ENCODE measurements at regions not wholly inside any gene's neighbourhood (a gene's known extent, or its start where the extent isn't known, plus 50 kb on each side); places are given as distances from the start of the nearest gene placed in this dataset.
"Not testable (repeated sequence)": the region's sequence is repeated elsewhere in the genome, so short reads cannot be mapped to it uniquely, and the experiment has no call there.

DNA sequence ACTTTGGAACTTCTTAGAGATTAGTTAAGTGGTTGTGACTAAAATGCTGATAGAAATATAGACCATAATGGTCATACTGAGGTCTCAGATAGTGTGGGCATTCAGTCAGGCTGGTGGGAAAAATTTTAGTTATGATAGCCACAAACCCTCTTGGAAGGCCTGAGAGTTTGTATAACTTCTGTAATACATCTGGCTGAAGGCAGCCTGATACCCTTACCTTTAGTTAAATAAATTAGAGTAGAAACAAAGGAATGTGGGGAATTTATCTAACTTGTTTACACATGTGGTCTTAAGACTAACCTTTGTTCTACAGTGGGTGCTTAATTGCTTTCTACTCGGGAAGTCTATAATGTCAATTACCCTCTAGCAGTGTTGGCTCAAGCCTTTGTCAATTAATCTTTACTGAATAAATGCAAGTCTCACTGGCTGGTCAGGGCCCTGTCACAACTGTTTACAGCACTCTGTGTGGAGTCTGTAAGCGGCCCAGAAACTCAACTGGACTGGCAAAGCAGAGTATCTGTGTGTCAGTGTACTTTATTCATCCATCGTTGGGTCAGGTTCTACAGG lies 184.0 kb downstream of the FBXO4 start:
- Mint-ChIP-seq H3K9me3 (peaks cover 0 to 34% (median 9%) of the 10 kb centered on the region in 9 donors), H3K36me3 (peaks cover 0 to 13% (median 2%) of the 10 kb centered on the region in 3 donors), H3K27me3 (peaks cover 0 to 12% (median 6%) of the 10 kb centered on the region in 5 donors), H3K27ac (peak overlapping the region in 1 of 10 donors; percentile 7), H3K4me3 (no peak overlapping the region), H3K4me1 (no peaks in the 10 kb centered on the region)
- POLR2A ChIA-PET, result no interaction called here
- DNase-seq, result no peak
- no peak for ATAC-seq

DNA sequence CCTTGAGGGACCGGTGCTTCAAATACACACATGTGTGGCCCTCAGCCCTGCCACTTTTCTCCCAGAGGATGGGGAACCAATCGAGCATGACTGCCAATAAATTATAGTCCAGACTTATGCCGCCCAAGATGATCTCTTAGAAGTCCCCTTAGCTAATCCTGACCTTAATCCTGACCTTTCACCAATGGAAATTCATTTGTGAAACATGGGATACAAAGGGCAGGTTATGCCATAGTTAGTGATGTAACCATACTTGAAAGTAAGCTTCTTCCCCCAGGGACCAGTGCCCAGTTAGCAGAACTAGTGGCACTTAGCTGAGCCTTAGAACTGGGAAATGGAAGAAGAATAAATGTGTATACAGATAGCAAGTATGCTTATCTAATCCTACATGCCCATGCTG lies 190.6 kb downstream of the FBXO4 start:
- H3K4me1 Mint-ChIP-seq, H3K4me3 Mint-ChIP-seq, POLR2A ChIA-PET, H3K27me3 Mint-ChIP-seq, H3K27ac Mint-ChIP-seq, DNase-seq, H3K36me3 Mint-ChIP-seq, H3K9me3 Mint-ChIP-seq, ATAC-seq: not testable (repeated sequence)

DNA sequence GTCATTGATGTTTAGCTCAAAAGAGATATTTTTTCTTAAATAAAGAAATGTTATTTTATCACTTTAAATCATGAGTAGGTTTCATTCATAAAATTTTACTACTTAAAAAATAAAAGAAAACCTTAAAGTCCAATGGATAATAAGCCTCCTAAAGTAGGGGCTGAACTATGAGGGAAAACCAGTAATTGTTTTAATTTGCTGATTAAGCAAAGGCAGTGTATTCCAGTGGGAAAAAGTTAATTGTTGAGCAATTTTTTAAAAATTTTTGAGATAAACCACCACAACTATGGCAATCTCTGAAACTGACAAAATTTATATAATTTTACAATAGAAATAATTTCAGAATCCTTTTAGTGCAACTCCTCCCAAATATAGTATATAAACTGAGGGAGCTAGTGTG lies 195.0 kb downstream of the FBXO4 start:
- POLR2A ChIA-PET, result no interaction called here
- no peak overlapping the region for H3K4me3 Mint-ChIP-seq
- ATAC-seq, result no peak
- no peak for DNase-seq
- no peak overlapping the region for H3K27ac Mint-ChIP-seq
- H3K9me3 Mint-ChIP-seq, result peaks cover 0 to 2% (median 0%) of the 10 kb centered on the region in 9 donors
- peaks cover 0 to 6% (median 0%) of the 10 kb centered on the region in 5 donors for H3K27me3 Mint-ChIP-seq
- H3K36me3 Mint-ChIP-seq, result no peaks in the 10 kb centered on the region
- H3K4me1 Mint-ChIP-seq, result no peaks in the 10 kb centered on the region

DNA sequence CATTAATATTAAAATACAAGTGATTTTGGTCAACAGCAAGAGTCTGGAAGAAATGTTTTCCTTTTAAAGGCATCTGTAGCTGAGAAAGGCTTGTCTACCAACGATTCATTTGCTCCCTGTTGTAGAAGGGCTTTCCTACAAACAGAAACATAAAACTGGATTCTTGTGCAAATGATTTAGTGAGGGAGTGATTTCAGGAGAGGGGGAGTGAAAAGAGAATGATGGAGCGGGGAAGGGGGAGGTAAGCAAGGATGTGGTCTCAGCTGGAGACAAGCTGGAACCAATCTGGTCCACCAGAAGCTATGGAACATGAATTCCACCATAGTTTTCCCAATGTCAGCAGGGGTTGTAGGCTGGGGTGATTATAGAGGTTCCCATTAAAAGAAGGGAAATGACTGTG lies 196.3 kb downstream of the FBXO4 start:
- H3K27ac Mint-ChIP-seq, result no peak overlapping the region
- H3K4me1 Mint-ChIP-seq, result no peaks in the 10 kb centered on the region
- POLR2A ChIA-PET, result no interaction called here
- peaks cover 0 to 6% (median 0%) of the 10 kb centered on the region in 5 donors for H3K27me3 Mint-ChIP-seq
- ATAC-seq (no peak), DNase-seq (no peak)
- no peak overlapping the region for H3K4me3 Mint-ChIP-seq
- H3K36me3 Mint-ChIP-seq, result no peaks in the 10 kb centered on the region
- peaks cover 0 to 3% (median 0%) of the 10 kb centered on the region in 9 donors for H3K9me3 Mint-ChIP-seq

DNA sequence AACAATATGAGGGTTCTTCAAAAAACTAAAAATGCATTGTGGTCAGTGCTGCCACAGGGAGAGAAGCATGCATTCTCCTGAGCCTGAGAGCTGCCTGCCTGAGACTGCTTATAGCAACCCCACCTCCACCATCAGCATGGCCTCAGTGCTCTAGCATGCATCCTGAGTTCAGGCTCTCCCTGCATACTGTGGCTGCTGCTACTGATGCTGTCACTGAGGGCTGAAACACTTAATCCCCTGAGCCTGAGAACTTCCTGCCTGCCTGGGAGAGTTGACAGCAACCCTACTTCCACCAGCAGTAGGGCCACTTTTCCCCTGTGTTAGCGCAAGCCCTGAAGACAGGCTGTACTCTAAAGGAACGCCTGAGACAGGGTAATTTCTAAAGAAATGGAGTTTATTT lies 206.0 kb downstream of the FBXO4 start:
- POLR2A ChIA-PET, result no interaction called here
- no peak for DNase-seq
- Mint-ChIP-seq H3K36me3 (peaks cover 0 to 5% (median 0%) of the 10 kb centered on the region in 3 donors), H3K4me1 (no peaks in the 10 kb centered on the region), H3K27ac (no peak overlapping the region), H3K9me3 (peaks cover 0 to 27% (median 9%) of the 10 kb centered on the region in 9 donors), H3K4me3 (no peak overlapping the region), H3K27me3 (peaks cover 0 to 17% (median 9%) of the 10 kb centered on the region in 5 donors)
- no peak for ATAC-seq

DNA sequence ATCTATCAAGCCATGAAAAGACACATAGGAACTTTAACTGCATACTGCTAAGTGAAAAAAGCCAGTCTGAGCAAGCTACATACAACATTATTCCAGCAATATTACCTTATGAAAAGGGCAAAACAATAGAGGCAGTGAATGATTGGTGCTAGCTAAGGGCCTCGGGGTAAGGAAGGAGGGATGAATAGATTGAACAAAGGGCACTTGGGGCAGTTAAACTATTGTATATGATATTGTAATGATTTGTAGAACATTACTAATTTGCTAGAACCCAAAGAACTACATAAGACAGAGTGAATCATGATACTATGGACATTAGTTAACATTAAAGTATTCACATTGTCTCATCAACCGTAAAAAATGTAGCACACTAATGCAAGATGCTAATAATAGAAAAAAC lies 218.3 kb downstream of the FBXO4 start:
- H3K4me3 Mint-ChIP-seq, result no peak overlapping the region
- POLR2A ChIA-PET, result no interaction called here
- no peak for DNase-seq
- H3K27me3 Mint-ChIP-seq, result no peaks in the 10 kb centered on the region
- H3K9me3 Mint-ChIP-seq, result peaks cover 0 to 31% (median 14%) of the 10 kb centered on the region in 9 donors
- no peaks in the 10 kb centered on the region for H3K4me1 Mint-ChIP-seq
- no peak overlapping the region for H3K27ac Mint-ChIP-seq
- peaks cover 0 to 9% (median 4%) of the 10 kb centered on the region in 3 donors for H3K36me3 Mint-ChIP-seq
- ATAC-seq, result no peak

DNA sequence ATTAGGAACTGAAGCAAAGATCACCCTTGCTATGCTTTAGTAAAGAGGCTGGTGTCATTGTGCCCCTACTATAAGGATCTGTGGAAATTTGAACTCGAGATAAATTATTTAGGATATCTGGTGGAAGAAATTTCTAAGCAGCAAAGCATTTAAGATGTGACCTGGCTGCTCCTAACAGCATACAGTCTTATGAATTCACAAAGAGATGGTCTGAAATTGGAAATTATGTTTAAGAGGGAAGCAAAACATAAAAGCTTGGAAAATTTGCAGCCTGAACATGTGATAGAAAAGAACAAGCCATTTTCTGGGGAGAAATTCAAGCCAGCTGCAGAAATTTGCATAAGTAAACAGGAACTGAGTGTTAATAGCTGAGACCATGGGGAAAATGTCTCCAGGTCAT lies 223.7 kb downstream of the FBXO4 start:
- Mint-ChIP-seq H3K36me3 (peaks cover 0 to 25% (median 7%) of the 10 kb centered on the region in 3 donors), H3K9me3 (peaks cover 8 to 45% (median 40%) of the 10 kb centered on the region in 9 donors), H3K4me1 (no peaks in the 10 kb centered on the region), H3K27ac (no peak overlapping the region), H3K4me3 (no peak overlapping the region), H3K27me3 (no peaks in the 10 kb centered on the region)
- no peak for DNase-seq
- POLR2A ChIA-PET, result no interaction called here
- ATAC-seq, result no peak

DNA sequence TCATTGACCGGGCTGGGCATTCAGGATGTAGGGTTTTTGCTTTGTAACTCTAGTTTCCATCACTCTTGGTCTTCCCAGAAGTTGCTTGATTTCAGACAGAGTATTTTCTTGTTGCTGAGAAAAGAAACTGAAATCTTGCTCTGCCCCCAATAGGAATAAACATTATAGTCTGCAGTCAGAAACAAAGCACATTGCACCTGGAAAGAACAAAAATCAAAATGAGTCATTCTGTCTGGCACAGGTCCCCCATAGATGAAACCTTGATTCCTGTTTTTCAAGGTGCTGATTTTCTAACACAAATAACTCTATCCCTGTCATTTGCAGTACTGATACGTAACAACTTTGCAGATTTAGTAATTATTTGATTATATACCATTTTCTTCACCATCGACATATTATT lies 232.1 kb downstream of the FBXO4 start:
- Mint-ChIP-seq H3K27me3 (peaks cover 0 to 4% (median 0%) of the 10 kb centered on the region in 5 donors), H3K27ac (no peak overlapping the region), H3K4me3 (no peak overlapping the region), H3K4me1 (no peaks in the 10 kb centered on the region), H3K9me3 (peaks cover 0 to 9% (median 0%) of the 10 kb centered on the region in 9 donors), H3K36me3 (no peaks in the 10 kb centered on the region)
- no peak for ATAC-seq
- POLR2A ChIA-PET, result no interaction called here
- no peak for DNase-seq

DNA sequence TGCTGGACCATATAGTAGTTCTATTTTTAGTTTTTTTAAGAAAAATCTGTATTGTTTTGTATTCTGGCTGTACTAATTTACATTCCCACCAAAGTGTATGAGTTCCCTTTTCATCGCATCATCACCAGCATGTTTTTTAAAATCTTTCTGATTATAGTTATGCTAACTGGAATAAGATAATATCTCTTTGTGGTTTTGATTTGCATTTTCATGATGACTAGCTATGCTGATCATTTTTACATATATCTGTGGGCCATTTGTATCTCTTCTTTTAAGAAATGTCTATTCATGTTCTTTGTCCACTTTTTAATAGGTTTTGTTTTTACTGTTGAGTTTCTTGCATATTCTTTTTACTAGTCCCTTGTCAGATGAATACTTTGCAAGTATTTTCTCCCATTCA lies 238.0 kb downstream of the FBXO4 start:
- no peaks in the 10 kb centered on the region for H3K4me1 Mint-ChIP-seq
- no peak overlapping the region for H3K4me3 Mint-ChIP-seq
- H3K27ac Mint-ChIP-seq, result no peak overlapping the region
- POLR2A ChIA-PET, result no interaction called here
- no peaks in the 10 kb centered on the region for H3K27me3 Mint-ChIP-seq
- no peaks in the 10 kb centered on the region for H3K36me3 Mint-ChIP-seq
- DNase-seq (no peak), ATAC-seq (no peak)
- no peaks in the 10 kb centered on the region for H3K9me3 Mint-ChIP-seq

DNA sequence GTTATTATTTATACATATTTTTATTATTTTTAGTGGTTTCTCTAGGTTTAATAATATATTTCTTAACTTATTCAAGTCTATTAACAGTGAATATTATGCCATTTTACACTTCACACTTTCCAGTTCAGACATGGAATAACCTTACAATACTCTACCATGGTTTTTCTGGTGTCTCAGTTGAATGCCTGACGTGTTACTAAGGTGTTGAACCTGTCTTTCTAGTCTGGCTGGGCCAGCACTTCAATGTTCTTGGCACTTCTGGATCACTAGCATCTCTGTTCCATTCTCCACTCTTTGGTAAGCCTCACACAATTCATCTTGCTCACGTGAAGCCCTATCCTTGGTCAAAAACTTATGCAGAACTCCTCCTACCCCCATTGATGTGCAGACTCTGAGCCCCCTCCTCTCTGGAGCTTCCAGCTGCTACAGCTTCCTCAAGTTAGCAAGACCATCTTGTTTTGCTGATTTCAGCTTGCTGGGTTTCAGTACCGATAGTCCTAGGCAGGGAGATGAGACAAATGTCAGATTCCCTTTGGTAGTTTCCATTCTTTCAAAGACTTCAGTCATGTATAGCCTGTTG lies 243.1 kb downstream of the FBXO4 start:
- Mint-ChIP-seq H3K4me1 (no peaks in the 10 kb centered on the region), H3K9me3 (peaks cover 0 to 3% (median 0%) of the 10 kb centered on the region in 9 donors), H3K27ac (peak overlapping the region in 1 of 10 donors; percentile 59), H3K27me3 (peaks cover 0 to 8% (median 0%) of the 10 kb centered on the region in 5 donors), H3K4me3 (no peak overlapping the region), H3K36me3 (no peaks in the 10 kb centered on the region)
- POLR2A ChIA-PET, result no interaction called here
- ATAC-seq (no peak), DNase-seq (no peak)

DNA sequence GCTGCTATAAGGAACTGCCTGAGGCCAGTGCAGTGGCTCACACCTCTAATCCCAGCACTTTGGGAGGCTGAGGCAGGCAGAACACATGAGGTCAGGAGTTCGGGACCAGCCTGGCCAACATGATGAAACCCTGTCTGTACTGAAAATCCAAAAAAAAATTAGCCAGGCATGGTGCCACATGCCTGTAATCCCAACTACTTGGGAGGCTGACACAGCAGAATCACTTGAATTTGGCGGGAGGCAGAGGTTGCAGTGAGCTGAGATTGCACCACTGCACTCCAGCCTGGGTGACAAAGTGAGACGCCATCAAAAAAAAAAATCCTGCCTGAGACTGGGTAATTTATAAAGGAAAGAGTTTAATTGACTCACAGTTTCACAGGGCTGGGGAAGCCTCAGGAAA lies 247.1 kb upstream of the GHR start:
- H3K9me3 Mint-ChIP-seq, result peaks cover 0 to 33% (median 14%) of the 10 kb centered on the region in 9 donors
- H3K27ac Mint-ChIP-seq, result peak overlapping the region in 1 of 10 donors; percentile 76
- ATAC-seq, H3K27me3 Mint-ChIP-seq, POLR2A ChIA-PET, DNase-seq, H3K4me3 Mint-ChIP-seq, H3K4me1 Mint-ChIP-seq: not testable (repeated sequence)
- peaks cover 0 to 11% (median 2%) of the 10 kb centered on the region in 3 donors for H3K36me3 Mint-ChIP-seq

DNA sequence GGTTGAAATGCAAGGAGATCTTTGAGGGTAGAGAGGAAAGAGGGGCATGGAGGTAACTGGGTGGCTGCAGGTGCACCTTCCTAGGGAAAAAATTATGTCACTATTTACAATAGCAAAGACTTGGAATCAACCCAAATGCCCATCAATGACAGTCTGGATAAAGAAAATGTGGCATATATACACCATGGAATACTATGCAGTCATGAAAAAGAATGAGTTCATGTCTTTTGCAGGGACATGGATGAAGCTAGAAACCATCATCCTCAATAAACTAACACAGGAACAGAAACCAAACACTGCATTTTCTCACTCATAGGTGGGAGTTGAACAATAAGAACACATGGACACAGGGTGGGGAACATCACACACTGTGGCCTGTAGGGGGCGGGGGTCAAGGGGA lies 243.4 kb upstream of the GHR start:
- H3K27ac Mint-ChIP-seq, DNase-seq, H3K4me1 Mint-ChIP-seq, H3K4me3 Mint-ChIP-seq, POLR2A ChIA-PET, ATAC-seq, H3K27me3 Mint-ChIP-seq: not testable (repeated sequence)
- Mint-ChIP-seq H3K36me3 (peaks cover 0 to 11% (median 2%) of the 10 kb centered on the region in 3 donors), H3K9me3 (peaks cover 0 to 33% (median 11%) of the 10 kb centered on the region in 9 donors)

DNA sequence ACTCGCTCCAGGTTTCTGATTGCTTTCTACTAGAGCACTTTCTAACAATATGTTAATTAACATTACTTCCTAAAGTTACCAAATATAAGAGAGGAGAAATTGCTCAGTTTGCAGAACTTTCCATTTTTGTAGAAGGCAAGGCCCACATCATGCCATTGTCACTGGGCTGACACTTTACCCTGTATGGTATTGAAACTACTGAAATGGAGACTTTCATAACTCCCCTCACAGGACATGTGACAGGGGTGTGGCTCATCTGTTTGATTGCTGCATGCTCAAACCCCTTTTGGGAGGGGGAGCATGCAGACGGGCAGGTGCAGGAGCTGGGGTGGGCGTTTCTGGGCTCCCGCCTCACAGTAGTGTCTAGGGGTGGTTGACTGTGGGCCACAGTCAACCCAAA lies 206.3 kb upstream of the GHR start:
- POLR2A ChIA-PET, result no interaction called here
- H3K4me3 Mint-ChIP-seq, result no peak overlapping the region
- peaks cover 0 to 3% (median 0%) of the 10 kb centered on the region in 5 donors for H3K27me3 Mint-ChIP-seq

DNA sequence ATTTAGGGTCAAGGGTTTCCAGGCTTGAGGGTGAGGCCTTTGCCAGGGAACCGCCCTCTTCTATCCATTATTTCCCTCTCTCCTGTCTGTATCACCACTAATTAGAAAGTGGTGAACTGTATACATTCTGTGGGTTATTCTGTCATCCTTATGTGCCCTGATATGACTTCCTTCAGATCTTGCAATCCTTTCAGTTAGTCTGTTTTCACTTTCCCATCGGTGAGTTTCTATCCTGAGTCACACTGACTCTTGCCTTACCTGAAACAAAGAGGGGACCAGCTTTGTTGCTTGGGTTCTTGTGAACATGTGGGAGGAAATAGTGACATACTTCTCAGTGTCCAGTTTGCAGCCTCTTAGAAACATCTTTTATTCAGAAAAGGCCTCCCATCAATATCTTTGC lies 205.4 kb upstream of the GHR start:
- DNase-seq (no peak), ATAC-seq (no peak)
- POLR2A ChIA-PET, result no interaction called here
- Mint-ChIP-seq H3K27me3 (peaks cover 0 to 3% (median 0%) of the 10 kb centered on the region in 5 donors), H3K9me3 (peaks cover 0 to 8% (median 0%) of the 10 kb centered on the region in 9 donors), H3K4me1 (no peaks in the 10 kb centered on the region), H3K27ac (no peak overlapping the region), H3K4me3 (no peak overlapping the region), H3K36me3 (no peaks in the 10 kb centered on the region)

More for the DNA sequence above, 206.3 kb upstream of the GHR start:
- DNase-seq (no peak), ATAC-seq (no peak)
- peaks cover 0 to 8% (median 1%) of the 10 kb centered on the region in 9 donors for H3K9me3 Mint-ChIP-seq
- H3K4me1 Mint-ChIP-seq, result no peaks in the 10 kb centered on the region
- H3K27ac Mint-ChIP-seq, result no peak overlapping the region
- H3K36me3 Mint-ChIP-seq, result no peaks in the 10 kb centered on the region

Measured in naive thymus-derived CD8-positive, alpha-beta T cell (primary cell).